HG03039 (cell line): ENCODE measurements at regions not wholly inside any gene's neighbourhood (a gene's known extent, or its start where the extent isn't known, plus 50 kb on each side); places are given as distances from the start of the nearest gene placed in this dataset.
"Not testable (repeated sequence)": the region's sequence is repeated elsewhere in the genome, so short reads cannot be mapped to it uniquely, and the experiment has no call there.

Experiments
- ATAC-seq: cut with Tn5 transposase; IDR thresholded peaks from one replicate; pipeline ENCODE4 v1.9.1; 2021; ENCODE audit warnings: mild to moderate bottlenecking, moderate library complexity; ENCODE audit not compliant: unreplicated experiment

DNA sequence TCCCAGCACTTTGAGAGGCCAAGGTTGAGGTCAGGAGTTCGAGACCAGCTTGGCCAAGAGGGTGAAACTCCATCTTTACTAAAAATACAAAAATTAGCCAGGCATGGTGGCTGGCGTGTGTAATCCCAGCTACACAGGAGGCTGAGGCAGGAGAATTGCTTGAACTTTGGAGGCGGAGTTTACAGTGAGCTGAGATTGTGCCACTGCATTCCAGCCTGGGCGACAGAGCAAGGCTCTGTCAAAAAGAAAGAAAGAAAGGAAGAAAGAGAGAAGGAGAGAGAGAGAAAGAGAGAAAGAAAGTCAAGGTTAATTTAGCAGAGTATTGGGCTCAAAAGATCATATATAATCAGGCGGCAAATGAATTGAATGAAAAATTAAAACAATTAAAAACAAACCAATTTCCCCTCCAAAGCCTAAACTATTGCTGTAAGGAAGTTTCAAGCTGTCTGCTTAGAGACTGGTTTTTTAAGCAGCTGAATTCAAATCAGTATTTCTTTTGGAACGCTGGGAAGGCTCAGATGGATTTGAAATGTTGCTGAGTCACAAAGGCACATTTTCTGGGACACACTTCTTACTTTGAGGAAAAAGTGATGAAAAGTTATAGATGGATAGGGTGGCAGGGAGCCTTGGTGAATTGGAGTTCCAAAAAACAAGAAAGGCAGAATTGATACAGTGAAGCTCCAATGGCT lies 81.3 kb upstream of the BHLHE40 start:
- ATAC-seq, result no peak

DNA sequence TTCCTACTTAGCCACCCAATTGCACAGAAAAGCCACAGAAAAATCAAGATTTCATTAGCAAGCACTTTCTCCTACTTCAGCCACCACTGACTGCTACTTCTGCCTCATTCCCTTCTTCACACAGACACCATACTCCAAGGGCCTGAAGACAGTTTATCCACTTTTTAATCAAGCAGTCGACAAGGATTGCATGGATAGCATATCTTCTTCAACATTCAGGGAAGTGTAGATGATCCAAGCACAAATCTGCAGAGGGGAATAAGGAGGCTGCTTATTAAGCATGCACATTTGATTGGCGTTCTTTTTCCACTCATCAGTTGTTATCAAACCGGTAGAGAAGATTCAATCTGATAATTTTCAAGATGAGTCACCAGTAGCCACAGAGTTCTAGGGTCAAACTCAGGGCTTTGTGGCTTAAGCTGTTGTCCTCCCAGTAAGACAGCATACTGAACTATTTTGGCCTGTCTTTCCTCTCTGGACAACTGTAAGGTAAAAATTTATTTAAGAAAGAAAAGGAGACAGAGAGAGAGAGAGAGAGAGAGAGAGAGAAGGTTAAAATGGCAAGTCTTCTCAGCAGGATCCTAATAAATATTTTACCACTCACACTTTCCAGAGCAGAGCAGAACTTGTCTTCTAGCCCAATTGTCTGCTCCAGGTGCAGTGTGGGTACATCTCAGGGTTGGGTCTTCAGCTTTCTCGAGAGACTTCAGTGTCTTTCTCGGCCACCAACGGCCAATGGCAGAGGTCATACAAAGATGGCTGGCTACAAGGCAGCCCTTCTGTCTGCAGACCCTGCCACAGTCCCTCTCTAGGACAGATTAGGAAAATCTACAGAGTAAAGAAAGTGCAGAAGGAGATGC lies 80.6 kb upstream of the BHLHE40 start:
- peak; percentile 95 for ATAC-seq

GRCh38 chr3:4899710-4900109 lies 79.5 kb upstream of the BHLHE40 start:
- ATAC-seq, result no peak

DNA sequence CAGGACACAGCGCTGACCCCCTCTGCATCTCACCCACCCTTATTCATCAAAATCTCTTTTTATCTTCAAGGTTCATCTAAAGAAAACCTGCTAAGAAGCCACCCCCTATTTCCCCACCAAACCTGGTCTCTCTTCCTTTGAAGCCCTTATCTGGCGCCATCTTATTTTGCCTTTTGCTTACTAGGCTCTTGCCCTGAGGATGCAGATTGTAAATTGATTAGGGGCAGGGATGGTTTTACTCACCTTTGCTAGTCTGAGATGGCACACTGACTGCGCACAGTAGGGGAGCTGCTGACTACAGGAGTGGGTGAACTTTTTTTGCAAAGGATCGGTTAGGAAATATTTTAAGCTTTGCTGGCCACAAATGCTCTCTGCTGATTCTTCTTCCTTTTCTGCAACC lies 78.9 kb upstream of the BHLHE40 start:
- ATAC-seq, result no peak

- no peak for ATAC-seq
Measured at GRCh38 chr3:4904811-4905695, 74.2 kb upstream of the BHLHE40 start.

DNA sequence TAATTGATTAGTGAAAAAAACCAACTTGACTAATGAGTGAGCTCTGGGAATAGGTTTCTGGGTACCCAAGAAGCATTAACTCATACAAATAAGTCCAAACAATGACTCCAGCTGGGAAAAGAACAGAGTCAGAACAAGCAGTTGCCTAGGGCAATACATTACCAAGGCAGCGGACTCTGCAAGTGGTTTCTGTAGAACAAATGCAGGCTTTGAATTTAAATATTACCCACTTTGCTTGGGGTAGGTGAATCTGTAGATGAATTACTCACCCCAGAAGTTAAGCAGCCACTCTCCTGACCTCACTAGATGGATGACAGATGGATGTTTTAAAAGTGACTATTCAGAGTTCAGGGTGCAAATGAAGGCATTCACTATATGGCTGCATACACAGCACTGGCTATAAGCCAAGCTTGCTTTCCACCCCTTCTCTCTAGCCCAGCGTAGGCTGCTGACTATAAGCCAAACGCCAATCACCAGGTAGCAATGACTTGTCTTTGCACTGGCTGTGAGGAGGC lies 73.1 kb upstream of the BHLHE40 start:
- ATAC-seq, result no peak

DNA sequence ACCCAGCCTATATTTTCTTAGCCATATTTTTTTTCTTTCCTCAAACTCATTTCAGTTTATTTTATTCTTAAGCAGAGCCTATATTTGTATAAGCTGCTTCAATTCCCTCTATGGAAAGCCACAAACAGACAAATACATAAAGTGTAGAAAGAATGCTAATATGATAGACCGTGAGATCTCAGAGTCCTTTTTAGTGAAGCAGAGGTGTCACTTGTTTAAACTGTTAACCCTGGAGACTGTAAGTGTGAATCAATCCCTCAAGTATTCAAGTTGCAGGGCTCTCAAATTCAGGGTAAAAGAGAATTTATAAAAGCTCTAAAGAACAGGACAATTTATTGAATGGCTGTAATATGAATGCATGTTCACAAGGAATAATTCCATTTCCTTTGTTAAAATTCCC lies 72.2 kb upstream of the BHLHE40 start:
- ATAC-seq, result no peak

DNA sequence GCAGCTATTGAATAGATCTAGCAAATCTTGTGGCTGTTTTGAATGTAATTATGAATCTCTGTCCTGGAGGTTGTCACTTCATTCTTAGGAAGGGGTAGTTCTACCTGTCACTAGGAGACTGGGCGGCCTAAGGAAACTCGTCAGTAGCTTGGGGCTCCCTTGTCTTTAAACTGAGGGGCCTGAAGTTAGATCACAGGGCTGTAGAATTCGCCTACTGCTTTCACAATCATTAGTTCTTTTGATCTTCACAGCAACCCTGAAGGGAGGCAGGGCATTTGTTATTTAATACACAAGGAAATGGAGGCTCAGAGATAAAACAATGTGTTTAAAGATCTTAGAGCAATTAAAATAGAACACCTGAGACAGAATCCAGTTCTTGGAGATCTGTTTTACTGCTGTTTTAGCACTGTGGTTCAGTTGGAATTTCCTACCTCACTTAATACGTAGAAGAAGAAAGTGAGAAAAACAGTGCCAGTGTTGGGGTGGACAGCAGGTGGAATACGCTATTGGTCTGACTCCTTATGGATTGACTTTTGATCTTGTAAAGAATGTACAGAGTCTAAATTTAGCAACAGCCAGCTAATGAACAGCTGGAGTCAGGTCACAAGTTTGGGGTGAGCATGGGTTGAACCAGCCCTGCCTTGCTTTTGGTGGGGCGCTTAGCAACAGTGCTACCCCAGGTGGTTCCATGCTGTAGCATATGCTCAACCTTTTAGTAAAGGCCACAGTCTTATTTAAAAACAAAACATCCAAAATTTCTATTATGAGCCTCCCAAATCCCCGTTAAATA lies 71.4 kb upstream of the BHLHE40 start:
- no peak for ATAC-seq

- ATAC-seq, result no peak
Measured at GRCh38 chr3:4908433-4909156, 70.6 kb upstream of the BHLHE40 start.

- ATAC-seq, result no peak
Measured at GRCh38 chr3:4914464-4914863, 64.8 kb upstream of the BHLHE40 start.

DNA sequence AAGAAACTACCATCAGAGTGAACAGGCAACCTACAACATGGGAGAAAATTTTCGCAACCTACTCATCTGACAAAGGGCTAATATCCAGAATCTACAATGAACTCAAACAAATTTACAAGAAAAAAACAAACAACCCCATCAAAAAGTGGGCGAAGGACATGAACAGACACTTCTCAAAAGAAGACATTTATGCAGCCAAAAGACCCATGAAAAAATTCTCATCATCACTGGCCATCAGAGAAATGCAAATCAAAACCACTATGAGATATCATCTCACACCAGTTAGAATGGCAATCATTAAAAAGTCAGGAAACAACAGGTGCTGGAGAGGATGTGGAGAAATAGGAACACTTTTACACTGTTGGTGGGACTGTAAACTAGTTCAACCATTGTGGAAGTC lies 57.6 kb upstream of the BHLHE40 start:
- ATAC-seq, result not testable (repeated sequence)

- ATAC-seq, result no peak
Measured at GRCh38 chr3:4926892-4927291, 52.3 kb upstream of the BHLHE40 start.

DNA sequence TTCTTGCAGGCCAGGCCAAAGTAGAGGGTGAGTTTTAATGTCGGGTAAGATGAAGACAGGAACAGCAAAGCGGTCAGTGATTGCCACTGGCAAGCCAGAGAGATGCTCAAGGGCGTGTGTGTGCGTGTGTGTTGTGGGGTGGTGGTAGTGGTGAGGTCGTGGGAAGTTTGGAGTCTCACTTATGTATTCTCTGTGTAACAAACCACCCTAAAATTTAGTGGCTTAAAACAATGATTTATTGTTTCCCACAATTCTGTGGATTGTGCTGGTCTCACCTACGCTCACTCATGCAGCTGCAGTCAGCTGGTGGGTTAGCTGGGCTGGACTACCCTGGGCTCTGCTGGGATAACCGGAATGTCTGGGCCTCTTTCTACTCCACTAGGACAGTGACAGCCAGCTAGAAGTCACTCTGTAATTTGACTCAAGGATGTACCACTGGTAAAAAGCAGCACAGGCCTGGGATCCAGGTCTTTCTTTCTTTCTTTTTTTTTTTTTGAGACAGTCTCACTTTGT lies 50.9 kb upstream of the BHLHE40 start:
- ATAC-seq, result no peak
